ENCODE measurements at regions not wholly inside any gene's neighbourhood (a gene's known extent, or its start where the extent isn't known, plus 50 kb on each side); places are given as distances from the start of the nearest gene placed in this dataset.

- ChIA-PET POLR2A (no interaction called here), CTCF (interaction anchor here (0.5 kb wide), 1 partner anchor 103 kb away, joined by 3 read pairs; no protein-coding TSS in a partner anchor)
- Histone ChIP-seq H3K79me2 (ENCODE audit: insufficient read depth) (no peaks in the 10 kb centered on the region), H4K20me1 (ENCODE audit: insufficient read depth) (no peaks in the 10 kb centered on the region), H3K9me2 (no peaks in the 10 kb centered on the region), H3F3A (replicated peaks; ENCODE audit: insufficient read depth) (no peaks in the 10 kb centered on the region), H3K4me2 (no peak overlapping the region), H3K9ac (no peak overlapping the region), H3K27ac (ENCODE audit: low read depth in 2 of 2, low read length in 1 of 2) (peak overlapping the region in 1 of 2 experiments; percentile 96; a peak in 2 of 4 replicates), H3K27me3 (ENCODE audit: insufficient read depth) (no peaks in the 10 kb centered on the region), H3K4me3 (ENCODE audit: low read depth in 2 of 2, low read length in 1 of 2) (no peak overlapping the region), H3K36me3 (replicated peaks in 1 of 2; ENCODE audit: control insufficient read depth in 1 of 2, insufficient read depth in 2 of 2, low read length in 1 of 2) (no peaks in the 10 kb centered on the region), H3K4me1 (ENCODE audit: control insufficient read depth in 1 of 2, insufficient read depth in 2 of 2, low read depth in 1 of 2, low read length in 1 of 2) (peaks cover 0 to 4% of the 10 kb centered on the region in 2 experiments; a peak in 2 of 4 replicates), H3K9me3 (0 out of 2 replicates have a peak, but pooled peaks cover 4% of the 10 kb centered on the region), H2AFZ (ENCODE audit: low read depth) (no peak overlapping the region)
- peak; percentile 39 for DNase-seq
- TF ChIP-seq ELF1 (IDR thresholded peaks at IDR 0.05), result no peak
- TF ChIP-seq GABPA (IDR thresholded peaks at IDR 0.05; ENCODE audit: low read depth), result no peak
- peak; percentile 91 for TF ChIP-seq RCOR1 (IDR thresholded peaks at IDR 0.05; ENCODE audit: low read length)
- no peak for TF ChIP-seq USF1 (IDR thresholded peaks at IDR 0.05; ENCODE audit: borderline replicate concordance, low read depth)
- 0 out of 2 replicates have a peak, but pooled peaks have one; percentile 24 for TF ChIP-seq TEAD4 (IDR thresholded peaks at IDR 0.05; ENCODE audit: borderline replicate concordance, insufficient read depth)
- TF ChIP-seq FOSL2 (IDR thresholded peaks at IDR 0.05; ENCODE audit: borderline replicate concordance, low read depth), result no peak
- TF ChIP-seq FOXM1 (IDR thresholded peaks at IDR 0.05; ENCODE audit: low read depth), result no peak
- no peak for TF ChIP-seq MEF2A (IDR thresholded peaks at IDR 0.05; ENCODE audit: borderline replicate concordance, low read depth)
- no peak for TF ChIP-seq EZH2phosphoT487 (IDR thresholded peaks at IDR 0.05; ENCODE audit: borderline replicate concordance, low read depth)
- peak; percentile 96 for TF ChIP-seq FOXJ3 (CRISPR knock-in tag; IDR thresholded peaks at IDR 0.05)
- TF ChIP-seq TAF1 (IDR thresholded peaks at IDR 0.05; ENCODE audit: borderline replicate concordance, low read depth, low read length), result no peak
- no peak for TF ChIP-seq IRF3 (IDR thresholded peaks at IDR 0.05; ENCODE audit: low read depth, low read length)
- no peak for TF ChIP-seq POLR2AphosphoS5 (IDR thresholded peaks at IDR 0.05; ENCODE audit: low read depth, low read length)
- peak; percentile 35 for TF ChIP-seq RAD21 (IDR thresholded peaks at IDR 0.05; ENCODE audit: low read length)
- TF ChIP-seq YY1 (IDR thresholded peaks at IDR 0.05; ENCODE audit: low read depth), result no peak
- TF ChIP-seq CHD2 (IDR thresholded peaks at IDR 0.05; ENCODE audit: low read length, partially characterized antibody), result peak; percentile 15
- peak; percentile 95 for TF ChIP-seq GATA2 (CRISPR knock-in tag; IDR thresholded peaks at IDR 0.05)
- no peak for TF ChIP-seq SIN3A (IDR thresholded peaks at IDR 0.05; ENCODE audit: borderline replicate concordance, low read depth, low read length)
- TF ChIP-seq TCF12 (IDR thresholded peaks at IDR 0.05), result 0 out of 2 replicates have a peak, but pooled peaks have one; percentile 25
- no peak for TF ChIP-seq NFIC (IDR thresholded peaks at IDR 0.05; ENCODE audit: borderline replicate concordance)
- TF ChIP-seq NRF1 (IDR thresholded peaks at IDR 0.05; ENCODE audit: low read depth, low read length), result no peak
- TF ChIP-seq CTCF (IDR thresholded peaks at IDR 0.05), result no peak
- no peak for TF ChIP-seq JUND (IDR thresholded peaks at IDR 0.05)
- no peak for TF ChIP-seq MAX (IDR thresholded peaks at IDR 0.05; ENCODE audit: low read depth)
- no peak for TF ChIP-seq SMC3 (IDR thresholded peaks at IDR 0.05; ENCODE audit: low read depth, low read length)
- no peak for TF ChIP-seq MXI1 (IDR thresholded peaks at IDR 0.05; ENCODE audit: low read depth, low read length)
- TF ChIP-seq ZBTB33 (IDR thresholded peaks at IDR 0.05; ENCODE audit: borderline replicate concordance, low read depth), result no peak
- peak in 1 of 2 experiments; percentile 95; a peak in 2 of 4 replicates for TF ChIP-seq EP300 (IDR thresholded peaks at IDR 0.05; ENCODE audit: borderline replicate concordance in 1 of 2, low read depth in 1 of 2, low read length in 1 of 2)
- TF ChIP-seq PBX3 (IDR thresholded peaks at IDR 0.05), result no peak
These were observed 1744.9 kb downstream of the NCAM2 start for GRCh38 chr21:22743085-22743484.

Measured in SK-N-SH (cell line).